Astrocyte (in vitro differentiated cells and primary cell): ENCODE measurements at regions not wholly inside any gene's neighbourhood (a gene's known extent, or its start where the extent isn't known, plus 50 kb on each side); places are given as distances from the start of the nearest gene placed in this dataset.

Experiments
- DNase-seq: peaks from one replicate; pipeline ENCODE4 v3.0.0-alpha.2; 2010; ENCODE audit warnings: low read depth
- FAIRE-seq: peaks from 2 replicates; lab custom pipeline; 2011; peaks lifted over from hg19 to GRCh38; lab: Jason Lieb, UNC
- H2AFZ ChIP-seq: 2 replicates; pipeline ENCODE4 v1.6.0; 2012; ENCODE audit warnings: low read depth, low read length, inconsistent platforms
- H3K27ac ChIP-seq: 2 replicates; pipeline ENCODE4 v1.5.1; 2011; ENCODE audit warnings: low read depth, low read length, inconsistent platforms
- H3K27me3 ChIP-seq: 2 replicates; pipeline ENCODE4 v1.6.0; 2011; ENCODE audit warnings: low read length, inconsistent platforms; ENCODE audit not compliant: insufficient read depth
- H3K36me3 ChIP-seq: 2 replicates; pipeline ENCODE4 v1.5.1; 2011; ENCODE audit warnings: low read length, inconsistent platforms; ENCODE audit not compliant: insufficient read depth
- H3K4me1 ChIP-seq: 2 replicates; pipeline ENCODE4 v1.5.1; 2011; ENCODE audit warnings: low read length, inconsistent platforms; ENCODE audit not compliant: insufficient read depth
- H3K4me2 ChIP-seq: 2 replicates; pipeline ENCODE4 v1.6.0; 2012; ENCODE audit warnings: low read length, inconsistent platforms
- H3K4me3 ChIP-seq: 2 replicates; pipeline ENCODE4 v1.5.1; 2011; ENCODE audit warnings: low read depth, mild to moderate bottlenecking, low read length, inconsistent platforms; ENCODE audit not compliant: insufficient read depth
- H3K79me2 ChIP-seq: 2 replicates; pipeline ENCODE4 v1.6.0; 2012; ENCODE audit warnings: mild to moderate bottlenecking, low read length, inconsistent platforms; ENCODE audit not compliant: insufficient read depth
- H3K9ac ChIP-seq: 2 replicates; pipeline ENCODE4 v1.6.0; 2012; ENCODE audit warnings: mild to moderate bottlenecking, low read length, inconsistent platforms
- H3K9me3 ChIP-seq: 2 replicates; pipeline ENCODE4 v1.5.1; 2012; ENCODE audit warnings: low read depth, mild to moderate bottlenecking, low read length, inconsistent platforms; ENCODE audit not compliant: insufficient read depth
- H4K20me1 ChIP-seq: 2 replicates; pipeline ENCODE4 v1.6.0; 2012; ENCODE audit warnings: low read length, inconsistent platforms; ENCODE audit not compliant: insufficient read depth
- H3K27ac Mint-ChIP-seq: one replicate; pipeline ENCODE4 v1.8.0; 2021; ENCODE audit warnings: mild to moderate bottlenecking, mixed read lengths; ENCODE audit not compliant: unreplicated experiment
- H3K27me3 Mint-ChIP-seq: one replicate; pipeline ENCODE4 v1.8.0; 2021; ENCODE audit warnings: low read depth, mixed read lengths; ENCODE audit not compliant: unreplicated experiment
- H3K36me3 Mint-ChIP-seq: one replicate; pipeline ENCODE4 v1.8.0; 2021; ENCODE audit warnings: low read depth, mixed read lengths; ENCODE audit not compliant: unreplicated experiment
- H3K4me1 Mint-ChIP-seq: one replicate; pipeline ENCODE4 v1.8.0; 2021; ENCODE audit warnings: low read depth, mixed read lengths; ENCODE audit not compliant: unreplicated experiment
- H3K4me3 Mint-ChIP-seq: one replicate; pipeline ENCODE4 v1.8.0; 2021; ENCODE audit warnings: mild to moderate bottlenecking, moderate library complexity, mixed read lengths; ENCODE audit not compliant: unreplicated experiment
- H3K9me3 Mint-ChIP-seq: one replicate; pipeline ENCODE4 v1.8.0; 2021; ENCODE audit warnings: mild to moderate bottlenecking, mixed read lengths; ENCODE audit not compliant: unreplicated experiment
- EZH2 ChIP-seq: IDR thresholded peaks from 2 replicates; pipeline ENCODE4 v1.6.1; 2012; ENCODE audit warnings: mild to moderate bottlenecking, low read length, inconsistent platforms; ENCODE audit not compliant: insufficient read depth
- TF ChIP-seq, protein P1 (sequence below): IDR thresholded peaks from 2 replicates; pipeline ENCODE4 v1.5.1; 2011; ENCODE audit warnings: low read depth, mild to moderate bottlenecking, inconsistent platforms, low read length, moderate library complexity; ENCODE audit not compliant: insufficient read depth

DNA sequence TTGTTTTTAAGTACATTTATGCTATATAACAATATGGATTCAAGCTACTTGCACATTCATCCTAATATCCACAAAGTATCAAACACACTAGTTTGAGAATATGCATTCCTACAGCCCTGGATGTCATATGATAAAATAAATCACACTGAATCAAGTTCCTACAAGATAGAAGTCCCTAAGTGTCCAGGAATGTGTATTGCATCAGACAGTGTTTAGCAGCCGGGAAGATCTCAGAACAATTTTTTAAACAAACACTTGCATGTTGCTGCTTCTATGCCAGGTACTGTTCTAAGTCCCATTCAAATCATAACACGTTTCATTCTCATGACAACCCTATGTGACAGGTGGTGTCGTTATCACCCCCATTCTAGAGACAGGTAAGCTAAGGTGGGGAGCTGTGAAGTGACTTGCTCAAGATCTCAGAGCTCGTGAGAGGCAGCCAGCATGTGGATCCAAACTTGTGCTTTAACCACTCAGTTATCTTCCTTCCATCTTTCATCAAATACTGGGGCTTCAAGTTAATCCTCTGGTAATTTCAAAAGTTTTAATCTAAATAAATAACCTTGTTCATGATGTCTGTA lies 68.3 kb upstream of the KIF26B start:
- H3K79me2 ChIP-seq: no peaks in the 10 kb centered on the region
- H3K4me2 ChIP-seq: peak overlapping the region; percentile 74
- H3K9ac ChIP-seq: no peak overlapping the region
- Mint-ChIP-seq H3K9me3 (no peaks in the 10 kb centered on the region), H3K27ac (peak overlapping the region; percentile 95), H3K36me3 (no peaks in the 10 kb centered on the region), H3K4me1 (peaks cover 27% of the 10 kb centered on the region), H3K27me3 (no peaks in the 10 kb centered on the region), H3K4me3 (no peak overlapping the region)
- no peak overlapping the region for H3K27ac ChIP-seq
- H2AFZ ChIP-seq: no peak overlapping the region
- peaks cover 29% of the 10 kb centered on the region for H3K4me1 ChIP-seq
- H3K4me3 ChIP-seq: no peak overlapping the region
- TF ChIP-seq, protein P1, sequence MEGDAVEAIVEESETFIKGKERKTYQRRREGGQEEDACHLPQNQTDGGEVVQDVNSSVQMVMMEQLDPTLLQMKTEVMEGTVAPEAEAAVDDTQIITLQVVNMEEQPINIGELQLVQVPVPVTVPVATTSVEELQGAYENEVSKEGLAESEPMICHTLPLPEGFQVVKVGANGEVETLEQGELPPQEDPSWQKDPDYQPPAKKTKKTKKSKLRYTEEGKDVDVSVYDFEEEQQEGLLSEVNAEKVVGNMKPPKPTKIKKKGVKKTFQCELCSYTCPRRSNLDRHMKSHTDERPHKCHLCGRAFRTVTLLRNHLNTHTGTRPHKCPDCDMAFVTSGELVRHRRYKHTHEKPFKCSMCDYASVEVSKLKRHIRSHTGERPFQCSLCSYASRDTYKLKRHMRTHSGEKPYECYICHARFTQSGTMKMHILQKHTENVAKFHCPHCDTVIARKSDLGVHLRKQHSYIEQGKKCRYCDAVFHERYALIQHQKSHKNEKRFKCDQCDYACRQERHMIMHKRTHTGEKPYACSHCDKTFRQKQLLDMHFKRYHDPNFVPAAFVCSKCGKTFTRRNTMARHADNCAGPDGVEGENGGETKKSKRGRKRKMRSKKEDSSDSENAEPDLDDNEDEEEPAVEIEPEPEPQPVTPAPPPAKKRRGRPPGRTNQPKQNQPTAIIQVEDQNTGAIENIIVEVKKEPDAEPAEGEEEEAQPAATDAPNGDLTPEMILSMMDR: no peak
- TF ChIP-seq EZH2: no peak
- no peaks in the 10 kb centered on the region for H3K27me3 ChIP-seq
- FAIRE-seq (peak; percentile 17), DNase-seq (peak; percentile 66)
- no peaks in the 10 kb centered on the region for H4K20me1 ChIP-seq
- H3K36me3 ChIP-seq: no peaks in the 10 kb centered on the region
- no peaks in the 10 kb centered on the region for H3K9me3 ChIP-seq

DNA sequence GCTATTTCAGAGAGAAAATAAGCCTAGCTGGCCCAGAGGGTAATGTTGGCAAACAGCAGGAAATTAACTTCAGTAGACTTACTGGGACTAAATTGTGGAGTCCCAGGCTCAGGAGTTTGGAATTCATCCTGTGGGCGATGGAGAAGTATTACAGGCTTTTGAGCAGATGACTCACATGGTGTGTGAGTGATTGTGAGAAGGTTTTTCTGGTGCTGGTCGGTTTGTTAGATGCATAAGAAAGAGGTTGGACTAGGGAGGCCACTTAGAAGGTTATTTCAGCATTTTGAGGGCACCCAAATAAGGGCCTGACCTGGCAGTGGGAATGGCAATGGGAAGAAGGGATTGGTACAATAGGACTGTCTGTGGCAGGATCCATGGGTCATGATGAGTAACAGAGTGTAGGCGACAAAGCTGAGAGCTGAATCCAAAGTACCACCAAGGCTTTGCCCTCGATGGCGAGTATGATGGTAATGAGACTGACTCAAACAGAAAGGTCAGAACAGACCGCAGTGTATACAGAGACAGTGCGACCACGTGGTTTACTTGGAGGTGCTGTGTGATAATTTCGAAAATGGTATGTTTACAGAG lies 69.2 kb upstream of the KIF26B start:
- Mint-ChIP-seq H3K36me3 (no peaks in the 10 kb centered on the region), H3K9me3 (no peaks in the 10 kb centered on the region), H3K27me3 (no peaks in the 10 kb centered on the region), H3K4me3 (no peak overlapping the region), H3K4me1 (peaks cover 27% of the 10 kb centered on the region), H3K27ac (peak overlapping the region; percentile 92)
- FAIRE-seq (peak; percentile 99), DNase-seq (peak; percentile 98)
- H3K36me3 ChIP-seq: no peaks in the 10 kb centered on the region
- no peaks in the 10 kb centered on the region for H3K9me3 ChIP-seq
- peaks cover 22% of the 10 kb centered on the region for H3K4me1 ChIP-seq
- H3K4me2 ChIP-seq: peak overlapping the region; percentile 74
- TF ChIP-seq EZH2: no peak
- TF ChIP-seq, protein P1: no peak
- peak overlapping the region; percentile 24 for H3K4me3 ChIP-seq
- H4K20me1 ChIP-seq: no peaks in the 10 kb centered on the region
- H3K27me3 ChIP-seq: no peaks in the 10 kb centered on the region
- H2AFZ ChIP-seq: peak overlapping the region; percentile 6
- H3K9ac ChIP-seq: peak overlapping the region; percentile 52
- H3K27ac ChIP-seq: peak overlapping the region; percentile 89
- no peaks in the 10 kb centered on the region for H3K79me2 ChIP-seq

DNA sequence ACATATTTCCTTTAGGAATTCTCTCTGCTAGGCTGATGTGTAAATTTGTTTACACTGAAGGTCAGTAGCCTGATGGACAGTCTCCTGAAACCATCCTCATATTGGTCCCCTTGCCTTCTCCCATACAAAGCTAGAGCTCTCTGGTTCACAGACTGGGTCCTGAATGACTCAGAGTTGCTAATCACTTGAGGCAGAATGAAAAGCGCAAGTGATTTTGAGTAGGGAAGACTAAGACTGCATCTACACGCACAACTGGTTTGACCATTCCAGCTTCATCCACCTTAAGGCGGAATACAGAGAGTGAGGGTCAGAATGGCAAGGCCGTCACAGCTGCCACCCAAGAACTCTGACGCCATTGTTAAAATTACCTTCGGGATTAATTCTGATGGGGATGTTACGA lies 70.2 kb upstream of the KIF26B start:
- Mint-ChIP-seq H3K27me3 (no peaks in the 10 kb centered on the region), H3K4me1 (peaks cover 27% of the 10 kb centered on the region), H3K27ac (peak overlapping the region; percentile 48), H3K36me3 (no peaks in the 10 kb centered on the region), H3K9me3 (no peaks in the 10 kb centered on the region), H3K4me3 (no peak overlapping the region)
- H3K27ac ChIP-seq: peak overlapping the region; percentile 89
- H3K27me3 ChIP-seq: no peaks in the 10 kb centered on the region
- H3K4me3 ChIP-seq: no peak overlapping the region
- no peaks in the 10 kb centered on the region for H4K20me1 ChIP-seq
- no peak for TF ChIP-seq EZH2
- TF ChIP-seq, protein P1: no peak
- DNase-seq: peak; percentile 67
- no peaks in the 10 kb centered on the region for H3K9me3 ChIP-seq
- no peak overlapping the region for H2AFZ ChIP-seq
- peak overlapping the region; percentile 34 for H3K4me2 ChIP-seq
- no peak overlapping the region for H3K9ac ChIP-seq
- no peaks in the 10 kb centered on the region for H3K79me2 ChIP-seq
- H3K4me1 ChIP-seq: peaks cover 22% of the 10 kb centered on the region
- no peak for FAIRE-seq
- H3K36me3 ChIP-seq: no peaks in the 10 kb centered on the region
